Muscle of leg (tissue), 3 donors: ENCODE measurements at regions not wholly inside any gene's neighbourhood (a gene's known extent, or its start where the extent isn't known, plus 50 kb on each side); places are given as distances from the start of the nearest gene placed in this dataset.
"Not testable (repeated sequence)": the region's sequence is repeated elsewhere in the genome, so short reads cannot be mapped to it uniquely, and the experiment has no call there.

Experiments
- DNase-seq: peaks from one replicate; pipeline ENCODE4 v3.0.0; 2013
- H3K27ac ChIP-seq: one replicate; pipeline ENCODE4 v1.5.1; 2013; ENCODE audit warnings: mild to moderate bottlenecking, low read length, control low read depth
- H3K27me3 ChIP-seq: one replicate; pipeline ENCODE4 v1.6.1; 2013; ENCODE audit warnings: low read length; ENCODE audit not compliant: control insufficient read depth, insufficient read depth
- H3K36me3 ChIP-seq: one replicate; pipeline ENCODE4 v1.6.1; 2013; ENCODE audit warnings: low read length; ENCODE audit not compliant: control insufficient read depth, insufficient read depth
- H3K4me1 ChIP-seq: one replicate; pipeline ENCODE4 v1.6.1; 2013; ENCODE audit warnings: low read length; ENCODE audit not compliant: control insufficient read depth, insufficient read depth
- H3K4me3 ChIP-seq: one replicate; pipeline ENCODE4 v1.5.1; 2013; ENCODE audit warnings: low read length, control low read depth
- H3K9me3 ChIP-seq: replicated peaks from 2 replicates; pipeline ENCODE4 v1.6.1; 2013; ENCODE audit warnings: low read depth, low read length; ENCODE audit not compliant: control insufficient read depth
- WGBS: methylation state at CpG from one replicate; pipeline ENCODE4 v1.1.5; 2013; ENCODE audit warnings: missing lambda C conversion rate; ENCODE audit not compliant: insufficient coverage; 5-methylcytosine and 5-hydroxymethylcytosine counted together

DNA sequence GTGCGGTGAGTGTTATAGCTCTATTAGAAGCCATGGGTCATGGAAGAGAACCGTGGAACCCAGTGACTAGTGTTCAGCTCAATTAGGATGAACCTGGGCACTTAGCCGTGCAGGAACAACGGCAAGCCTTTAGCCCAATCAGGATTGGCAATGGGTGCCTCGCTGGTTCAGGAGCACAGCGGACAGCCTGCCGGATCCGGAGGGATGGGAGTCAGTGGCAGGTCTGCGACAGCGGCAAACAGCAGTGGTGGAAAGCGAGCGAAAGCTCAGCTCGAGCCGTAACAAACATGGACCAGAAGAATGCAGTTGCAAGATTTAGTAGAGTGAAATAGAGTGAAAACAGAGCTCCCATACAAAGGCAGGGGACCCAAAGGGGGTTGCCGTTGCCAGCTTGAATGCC, 349.3 kb upstream of the TMPRSS15 start:
- not testable (repeated sequence) for H3K27me3 ChIP-seq, DNase-seq, H3K4me1 ChIP-seq, H3K9me3 ChIP-seq, H3K27ac ChIP-seq, H3K4me3 ChIP-seq, H3K36me3 ChIP-seq
- 94% methylated on average over 14 of the region's 15 CpGs for WGBS

DNA sequence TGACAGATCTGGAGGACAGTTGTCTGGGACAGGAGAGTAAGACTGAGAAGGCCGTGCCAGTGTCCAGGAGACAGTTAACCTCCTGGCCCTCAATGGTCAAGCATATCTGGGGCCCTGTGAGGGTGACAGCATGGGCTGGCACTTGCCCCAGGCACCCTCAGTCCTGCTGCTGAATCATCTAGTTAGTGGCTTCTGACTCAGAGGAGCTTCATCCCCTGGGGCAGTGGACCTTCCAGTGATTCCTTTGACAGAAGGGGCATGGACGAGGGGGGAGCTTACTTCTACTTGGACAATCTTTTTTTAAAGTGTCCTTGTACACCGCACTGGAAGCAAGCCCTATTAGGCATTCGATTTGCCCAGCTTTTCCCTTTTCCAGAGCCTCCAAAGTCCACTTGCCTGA, 352.7 kb upstream of the TMPRSS15 start:
- H3K36me3 ChIP-seq, H3K9me3 ChIP-seq, H3K27ac ChIP-seq, H3K27me3 ChIP-seq, H3K4me3 ChIP-seq, DNase-seq, H3K4me1 ChIP-seq: not testable (repeated sequence)
- 76% methylated on average over 3 of the region's 4 CpGs for WGBS

DNA sequence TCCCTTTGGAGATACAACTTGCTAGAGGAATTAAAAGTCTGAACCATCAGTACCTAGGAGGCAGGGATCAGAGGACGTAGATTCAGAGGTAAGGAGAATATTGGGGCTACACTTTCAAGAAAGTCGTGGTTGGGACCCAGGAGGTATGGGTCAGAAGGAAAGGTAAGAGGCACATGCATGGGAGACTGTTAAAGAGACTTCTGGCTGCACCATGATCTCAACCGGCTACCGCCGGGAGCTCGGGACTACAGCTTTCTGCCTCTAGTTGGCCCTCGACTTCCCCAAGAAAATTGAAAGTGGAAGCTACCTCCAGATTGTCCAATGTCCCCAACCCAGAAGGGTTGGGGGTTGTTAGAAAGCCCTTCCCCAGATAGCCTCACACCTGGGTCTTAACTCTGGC, 355.7 kb upstream of the TMPRSS15 start:
- H3K4me3 ChIP-seq, result no peak overlapping the region
- no peaks in the 10 kb centered on the region for H3K9me3 ChIP-seq
- WGBS, result 92% methylated on average over 2 of the region's 7 CpGs
- no peak overlapping the region for H3K27ac ChIP-seq
- no peaks in the 10 kb centered on the region for H3K4me1 ChIP-seq
- no peaks in the 10 kb centered on the region for H3K36me3 ChIP-seq
- DNase-seq, result no peak
- H3K27me3 ChIP-seq, result no peaks in the 10 kb centered on the region

DNA sequence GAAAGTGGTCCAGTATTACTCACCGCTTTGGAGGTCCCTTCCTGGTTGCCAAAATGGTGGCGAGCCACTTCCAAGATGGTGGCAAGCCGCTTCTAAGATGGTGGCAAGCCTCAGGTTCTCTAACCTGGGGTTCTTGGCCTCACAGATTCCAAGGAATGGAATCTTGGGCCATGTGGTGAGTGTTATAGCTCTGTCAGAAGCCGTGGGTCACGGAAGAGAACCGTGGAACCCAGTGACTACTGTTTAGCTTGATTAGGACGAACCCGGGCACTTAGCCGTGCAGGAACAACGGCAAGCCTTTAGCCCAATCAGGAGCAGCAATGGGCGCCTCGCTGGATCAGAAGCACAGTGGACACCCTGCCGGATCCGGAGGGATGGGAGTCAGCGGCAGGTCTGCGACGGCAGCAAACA, 356.2 kb upstream of the TMPRSS15 start:
- H3K27me3 ChIP-seq, result no peaks in the 10 kb centered on the region
- H3K4me1 ChIP-seq, result no peaks in the 10 kb centered on the region
- peaks cover 2% of the 10 kb centered on the region for H3K9me3 ChIP-seq
- no peak overlapping the region for H3K27ac ChIP-seq
- WGBS, result 94% methylated on average over 17 of the region's 17 CpGs
- no peaks in the 10 kb centered on the region for H3K36me3 ChIP-seq
- DNase-seq, result no peak
- H3K4me3 ChIP-seq, result no peak overlapping the region

DNA sequence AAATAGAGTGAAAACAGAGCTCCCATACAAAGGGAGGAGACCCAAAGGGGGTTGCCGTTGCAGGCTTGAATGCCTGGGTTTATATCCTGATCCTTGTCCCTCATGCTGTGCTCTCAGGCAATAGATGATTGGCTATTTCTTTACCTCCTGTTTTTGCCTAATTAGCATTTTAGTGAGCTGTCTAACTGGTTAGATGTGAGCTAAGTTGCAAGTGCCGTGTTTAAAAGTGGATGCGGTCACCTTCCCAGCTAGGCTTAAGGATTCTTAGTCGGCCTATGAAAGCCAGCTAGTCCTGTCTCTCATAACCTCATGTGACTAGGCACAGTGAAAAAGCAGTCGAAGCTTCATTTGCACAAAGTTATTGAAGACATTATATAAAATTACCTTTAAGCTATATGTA, 356.7 kb upstream of the TMPRSS15 start:
- no CpG with 5 or more reads among the region's 5 CpGs for WGBS
- Histone ChIP-seq H3K4me3 (no peak overlapping the region), H3K9me3 (peaks cover 2% of the 10 kb centered on the region), H3K4me1 (no peaks in the 10 kb centered on the region), H3K27me3 (no peaks in the 10 kb centered on the region), H3K36me3 (no peaks in the 10 kb centered on the region), H3K27ac (no peak overlapping the region)
- no peak for DNase-seq

DNA sequence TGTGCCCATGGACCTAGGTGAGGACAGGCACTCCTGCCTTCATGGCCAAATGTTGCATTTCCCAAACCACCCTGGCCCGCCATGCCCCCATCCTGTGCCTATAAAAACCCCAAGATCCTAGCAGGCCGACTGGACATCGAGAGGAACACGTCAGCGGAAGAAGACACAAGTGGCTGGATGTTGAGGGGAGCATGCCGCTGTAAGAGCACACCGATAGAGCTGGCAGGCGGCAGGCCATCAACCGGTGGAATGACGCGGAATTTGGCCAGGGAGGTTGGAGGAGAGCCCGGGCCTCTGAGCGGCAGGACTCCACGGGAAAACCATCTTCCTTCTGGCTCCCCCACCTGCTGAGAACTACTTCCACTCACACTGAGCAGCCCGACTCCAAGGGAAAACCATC, 361.1 kb upstream of the TMPRSS15 start:
- H3K4me1 ChIP-seq, result no peaks in the 10 kb centered on the region
- H3K27me3 ChIP-seq, result no peaks in the 10 kb centered on the region
- peaks cover 2% of the 10 kb centered on the region for H3K9me3 ChIP-seq
- DNase-seq, result no peak
- H3K36me3 ChIP-seq, result no peaks in the 10 kb centered on the region
- no peak overlapping the region for H3K4me3 ChIP-seq
- WGBS, result 96% methylated on average over 11 of the region's 15 CpGs
- no peak overlapping the region for H3K27ac ChIP-seq

DNA sequence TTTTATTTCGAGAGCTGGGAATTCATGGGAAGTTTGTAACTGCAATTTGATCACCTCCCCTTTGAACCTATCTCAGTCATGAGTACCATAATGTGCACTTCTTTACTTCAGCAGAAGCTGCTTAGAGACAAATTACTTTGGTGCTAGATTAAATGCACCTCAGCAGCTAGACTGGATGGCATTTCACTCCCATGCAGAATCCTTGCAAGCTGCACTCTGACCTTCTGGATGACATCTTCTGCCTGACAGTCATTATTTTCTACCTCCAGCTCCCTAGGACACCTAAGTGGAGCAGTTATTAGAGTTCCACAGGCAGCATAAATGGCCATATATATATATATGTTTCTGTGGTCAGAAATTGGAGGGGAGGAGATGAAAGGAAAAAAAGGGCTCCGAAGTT, 366.0 kb upstream of the TMPRSS15 start:
- Histone ChIP-seq H3K27ac (no peak overlapping the region), H3K4me3 (no peak overlapping the region), H3K27me3 (no peaks in the 10 kb centered on the region), H3K4me1 (no peaks in the 10 kb centered on the region), H3K36me3 (no peaks in the 10 kb centered on the region), H3K9me3 (peaks cover 1% of the 10 kb centered on the region)
- no peak for DNase-seq
- no CpG with 5 or more reads among the region's 2 CpGs for WGBS

DNA sequence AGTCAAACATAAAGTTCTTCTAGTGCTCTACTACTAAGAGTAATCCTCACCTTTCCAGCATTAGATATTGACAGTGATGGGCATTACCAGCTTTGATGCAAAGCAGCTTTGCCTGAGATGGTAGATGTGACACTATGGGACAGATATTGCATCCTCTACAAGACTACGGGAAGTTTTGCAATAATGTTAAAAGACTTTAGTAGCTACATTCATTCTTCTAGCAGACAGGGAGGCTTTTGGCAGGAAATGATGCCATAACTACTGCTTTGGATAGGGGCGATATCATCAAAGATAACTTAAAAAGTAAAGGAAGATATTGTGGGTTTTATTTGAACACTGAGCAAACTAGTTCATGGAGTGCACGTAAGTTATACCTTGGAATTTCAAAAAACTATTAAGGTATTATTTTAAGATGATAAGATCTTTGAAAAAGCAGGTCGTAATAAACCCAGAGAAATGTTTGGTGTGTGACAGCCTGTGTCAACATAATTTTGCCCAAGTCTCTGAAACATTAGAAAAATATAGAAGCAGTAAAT, 368.3 kb upstream of the TMPRSS15 start:
- no peaks in the 10 kb centered on the region for H3K9me3 ChIP-seq
- H3K27ac ChIP-seq, result no peak overlapping the region
- WGBS, result no CpG with 5 or more reads among the region's 4 CpGs
- DNase-seq, result no peak
- no peak overlapping the region for H3K4me3 ChIP-seq
- no peaks in the 10 kb centered on the region for H3K4me1 ChIP-seq
- no peaks in the 10 kb centered on the region for H3K27me3 ChIP-seq
- H3K36me3 ChIP-seq, result no peaks in the 10 kb centered on the region

DNA sequence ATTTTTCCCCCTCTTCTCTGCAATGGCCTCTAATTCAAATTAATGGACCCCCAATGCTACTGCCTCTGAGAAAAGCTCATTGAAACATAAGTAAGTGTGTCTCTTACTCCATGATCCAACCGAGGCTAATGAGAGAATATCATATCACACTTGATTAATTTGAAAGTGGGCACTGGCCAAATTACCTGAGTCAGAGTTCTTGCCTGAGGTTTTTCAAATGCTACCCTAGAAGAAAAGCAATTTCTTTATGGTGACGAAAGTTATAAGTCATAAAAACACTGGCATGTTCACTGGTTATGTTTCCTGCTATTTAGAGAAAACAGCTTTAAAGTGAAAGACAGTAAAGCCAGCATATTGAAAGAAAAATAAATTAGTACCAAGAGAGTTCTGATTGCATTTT, 368.8 kb upstream of the TMPRSS15 start:
- WGBS, result no CpG with 5 or more reads among the region's 2 CpGs
- H3K36me3 ChIP-seq, result no peaks in the 10 kb centered on the region
- no peak overlapping the region for H3K27ac ChIP-seq
- no peak overlapping the region for H3K4me3 ChIP-seq
- peak; percentile 9 for DNase-seq
- no peaks in the 10 kb centered on the region for H3K9me3 ChIP-seq
- no peaks in the 10 kb centered on the region for H3K27me3 ChIP-seq
- H3K4me1 ChIP-seq, result no peaks in the 10 kb centered on the region

DNA sequence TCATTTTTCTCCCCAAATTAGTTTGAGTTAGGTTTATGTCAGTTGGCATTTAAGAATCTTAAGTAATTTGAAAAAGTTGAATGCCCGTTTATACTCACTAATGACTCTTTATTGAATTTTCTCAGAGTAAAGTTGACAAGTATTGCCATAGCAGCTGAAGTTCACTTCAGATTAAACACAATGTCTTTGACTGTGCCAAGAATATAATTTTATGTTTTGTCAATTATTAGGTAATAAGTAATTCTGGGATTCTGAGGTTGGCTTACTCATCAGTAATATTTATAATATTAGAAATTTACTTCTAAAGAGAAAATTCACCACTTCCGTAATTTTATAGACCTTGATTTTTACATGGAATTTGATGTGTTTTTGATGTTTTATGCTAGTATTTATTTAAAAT, 369.3 kb upstream of the TMPRSS15 start:
- DNase-seq, result no peak
- H3K4me1 ChIP-seq, result no peaks in the 10 kb centered on the region
- H3K9me3 ChIP-seq, result no peaks in the 10 kb centered on the region
- no peak overlapping the region for H3K4me3 ChIP-seq
- WGBS, result no CpG with 5 or more reads among the region's 2 CpGs
- H3K27ac ChIP-seq, result no peak overlapping the region
- H3K27me3 ChIP-seq, result no peaks in the 10 kb centered on the region
- no peaks in the 10 kb centered on the region for H3K36me3 ChIP-seq

DNA sequence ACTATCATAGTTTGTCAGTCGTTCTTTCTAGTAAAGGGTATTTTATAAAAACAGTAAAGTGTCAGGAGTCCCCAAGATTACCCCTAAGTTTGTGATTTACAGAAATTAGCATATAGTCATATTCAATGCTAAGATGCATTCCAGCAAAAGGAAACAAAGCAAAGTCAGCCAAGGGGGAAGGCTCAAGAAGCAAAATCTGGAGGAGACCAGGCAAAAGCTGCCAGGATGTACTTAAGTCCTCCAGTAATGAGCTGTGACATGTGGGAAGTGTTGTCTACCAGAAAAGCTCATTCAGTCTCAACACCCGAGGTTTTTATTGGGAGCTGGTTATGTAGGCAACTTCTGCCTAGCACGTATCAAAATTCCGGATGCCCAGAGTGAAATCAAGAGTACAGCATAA, 373.4 kb upstream of the TMPRSS15 start:
- Histone ChIP-seq H3K36me3 (no peaks in the 10 kb centered on the region), H3K4me1 (no peaks in the 10 kb centered on the region), H3K27ac (no peak overlapping the region), H3K27me3 (no peaks in the 10 kb centered on the region), H3K9me3 (no peaks in the 10 kb centered on the region), H3K4me3 (no peak overlapping the region)
- WGBS, result no CpG with 5 or more reads among the region's 4 CpGs
- peak; percentile 52 for DNase-seq
